ENCODE measurements at regions not wholly inside any gene's neighbourhood (a gene's known extent, or its start where the extent isn't known, plus 50 kb on each side); places are given as distances from the start of the nearest gene placed in this dataset.

DNA sequence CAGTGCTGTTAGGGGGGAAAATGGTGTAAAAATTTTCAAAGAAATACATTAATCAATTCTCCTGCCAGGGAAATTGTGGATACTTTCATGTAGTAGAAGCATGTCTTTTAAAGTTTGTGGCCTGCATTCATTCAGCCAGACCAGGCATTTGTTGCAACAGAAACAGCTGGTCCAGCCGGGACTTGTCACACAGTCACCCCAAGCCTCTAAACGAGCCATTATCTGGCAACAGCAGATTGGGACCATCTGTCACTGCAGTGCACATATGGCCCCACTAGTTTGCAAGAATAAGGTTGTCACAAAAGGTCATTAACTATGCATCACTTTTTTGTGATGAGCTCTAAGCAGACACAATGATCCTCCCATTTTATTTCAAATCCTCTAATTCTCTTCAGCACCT lies 193.9 kb downstream of the PHLDA1 start:
- no peak overlapping the region for H2AFZ ChIP-seq (ENCODE audit: low read length)
- H3K4me1 ChIP-seq (ENCODE audit: insufficient read depth, low read length, poor library complexity, severe bottlenecking), result no peaks in the 10 kb centered on the region
- no peaks in the 10 kb centered on the region for H3K27me3 ChIP-seq (ENCODE audit: insufficient read depth, low read length, poor library complexity, severe bottlenecking)
- no peak overlapping the region for H3K4me2 ChIP-seq (ENCODE audit: low read depth, low read length, poor library complexity, severe bottlenecking)
- no peaks in the 10 kb centered on the region for H3K79me2 ChIP-seq (ENCODE audit: insufficient read depth, low read length)
- no peaks in the 10 kb centered on the region for H3K9me2 ChIP-seq (replicated peaks; ENCODE audit: low read depth, low read length)
- no peak overlapping the region for H3K9ac ChIP-seq (ENCODE audit: low read depth, low read length, poor library complexity, severe bottlenecking)
- H3K4me3 ChIP-seq (ENCODE audit: low read length, poor library complexity, severe bottlenecking), result no peak overlapping the region
- H3K36me3 ChIP-seq (ENCODE audit: insufficient read depth, low read length), result no peaks in the 10 kb centered on the region
- TF ChIP-seq, protein P1, sequence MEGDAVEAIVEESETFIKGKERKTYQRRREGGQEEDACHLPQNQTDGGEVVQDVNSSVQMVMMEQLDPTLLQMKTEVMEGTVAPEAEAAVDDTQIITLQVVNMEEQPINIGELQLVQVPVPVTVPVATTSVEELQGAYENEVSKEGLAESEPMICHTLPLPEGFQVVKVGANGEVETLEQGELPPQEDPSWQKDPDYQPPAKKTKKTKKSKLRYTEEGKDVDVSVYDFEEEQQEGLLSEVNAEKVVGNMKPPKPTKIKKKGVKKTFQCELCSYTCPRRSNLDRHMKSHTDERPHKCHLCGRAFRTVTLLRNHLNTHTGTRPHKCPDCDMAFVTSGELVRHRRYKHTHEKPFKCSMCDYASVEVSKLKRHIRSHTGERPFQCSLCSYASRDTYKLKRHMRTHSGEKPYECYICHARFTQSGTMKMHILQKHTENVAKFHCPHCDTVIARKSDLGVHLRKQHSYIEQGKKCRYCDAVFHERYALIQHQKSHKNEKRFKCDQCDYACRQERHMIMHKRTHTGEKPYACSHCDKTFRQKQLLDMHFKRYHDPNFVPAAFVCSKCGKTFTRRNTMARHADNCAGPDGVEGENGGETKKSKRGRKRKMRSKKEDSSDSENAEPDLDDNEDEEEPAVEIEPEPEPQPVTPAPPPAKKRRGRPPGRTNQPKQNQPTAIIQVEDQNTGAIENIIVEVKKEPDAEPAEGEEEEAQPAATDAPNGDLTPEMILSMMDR (conservative IDR thresholded peaks at IDR 0.05; ENCODE audit: low read length), result no peak
- no peak for TF ChIP-seq EZH2phosphoT487 (IDR thresholded peaks at IDR 0.05; ENCODE audit: borderline replicate concordance)
- no peaks in the 10 kb centered on the region for H4K20me1 ChIP-seq (ENCODE audit: insufficient read depth, low read length, poor library complexity, severe bottlenecking)
- no peaks in the 10 kb centered on the region for H3F3A ChIP-seq (ENCODE audit: low read depth)
- no peaks in the 10 kb centered on the region for H3K9me3 ChIP-seq (ENCODE audit: insufficient read depth, low read depth, low read length)

GRCh38 chr12:75836533-75836932 lies 195.0 kb downstream of the PHLDA1 start:
- no peaks in the 10 kb centered on the region for H3K4me1 ChIP-seq (ENCODE audit: insufficient read depth, low read length, poor library complexity, severe bottlenecking)
- no peaks in the 10 kb centered on the region for H3K36me3 ChIP-seq (ENCODE audit: insufficient read depth, low read length)
- H3K79me2 ChIP-seq (ENCODE audit: insufficient read depth, low read length), result no peaks in the 10 kb centered on the region
- TF ChIP-seq EZH2phosphoT487 (IDR thresholded peaks at IDR 0.05; ENCODE audit: borderline replicate concordance), result no peak
- TF ChIP-seq, protein P1 (conservative IDR thresholded peaks at IDR 0.05; ENCODE audit: low read length), result no peak
- no peaks in the 10 kb centered on the region for H3F3A ChIP-seq (ENCODE audit: low read depth)
- H3K27me3 ChIP-seq (ENCODE audit: insufficient read depth, low read length, poor library complexity, severe bottlenecking), result no peaks in the 10 kb centered on the region
- H3K4me3 ChIP-seq (ENCODE audit: low read length, poor library complexity, severe bottlenecking), result no peak overlapping the region
- no peak overlapping the region for H3K4me2 ChIP-seq (ENCODE audit: low read depth, low read length, poor library complexity, severe bottlenecking)
- H2AFZ ChIP-seq (ENCODE audit: low read length), result no peak overlapping the region
- H3K9ac ChIP-seq (ENCODE audit: low read depth, low read length, poor library complexity, severe bottlenecking), result no peak overlapping the region
- no peaks in the 10 kb centered on the region for H3K9me3 ChIP-seq (ENCODE audit: insufficient read depth, low read depth, low read length)
- H4K20me1 ChIP-seq (ENCODE audit: insufficient read depth, low read length, poor library complexity, severe bottlenecking), result no peaks in the 10 kb centered on the region
- H3K9me2 ChIP-seq (replicated peaks; ENCODE audit: low read depth, low read length), result no peaks in the 10 kb centered on the region

DNA sequence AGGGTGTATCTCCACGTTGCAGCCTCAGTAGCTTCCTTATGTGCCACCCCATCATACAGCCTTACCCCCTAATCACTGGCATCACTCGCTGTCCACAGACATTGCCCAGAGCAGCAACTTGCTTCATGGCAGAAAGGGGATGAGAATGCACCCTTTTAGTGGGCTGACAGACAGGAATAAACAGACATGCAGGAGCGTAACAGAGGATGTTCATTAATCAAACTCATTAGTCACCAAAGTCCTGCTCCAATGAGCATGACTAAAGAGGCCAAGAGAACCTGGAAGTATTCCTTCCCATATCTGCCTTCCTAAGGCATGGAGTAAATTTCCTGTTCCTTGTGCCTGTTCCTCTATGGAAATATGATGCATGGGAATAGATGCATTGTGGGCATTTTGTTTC lies 197.0 kb downstream of the PHLDA1 start:
- no peak overlapping the region for H3K9ac ChIP-seq (ENCODE audit: low read depth, low read length, poor library complexity, severe bottlenecking)
- no peak for TF ChIP-seq EZH2phosphoT487 (IDR thresholded peaks at IDR 0.05; ENCODE audit: borderline replicate concordance)
- TF ChIP-seq, protein P1 (conservative IDR thresholded peaks at IDR 0.05; ENCODE audit: low read length), result no peak
- no peak overlapping the region for H3K4me2 ChIP-seq (ENCODE audit: low read depth, low read length, poor library complexity, severe bottlenecking)
- H3K9me2 ChIP-seq (replicated peaks; ENCODE audit: low read depth, low read length), result no peaks in the 10 kb centered on the region
- H3K36me3 ChIP-seq (ENCODE audit: insufficient read depth, low read length), result no peaks in the 10 kb centered on the region
- H3K27me3 ChIP-seq (ENCODE audit: insufficient read depth, low read length, poor library complexity, severe bottlenecking), result no peaks in the 10 kb centered on the region
- no peak overlapping the region for H3K4me3 ChIP-seq (ENCODE audit: low read length, poor library complexity, severe bottlenecking)
- no peaks in the 10 kb centered on the region for H3K79me2 ChIP-seq (ENCODE audit: insufficient read depth, low read length)
- H2AFZ ChIP-seq (ENCODE audit: low read length), result no peak overlapping the region
- H3K4me1 ChIP-seq (ENCODE audit: insufficient read depth, low read length, poor library complexity, severe bottlenecking), result no peaks in the 10 kb centered on the region
- no peaks in the 10 kb centered on the region for H4K20me1 ChIP-seq (ENCODE audit: insufficient read depth, low read length, poor library complexity, severe bottlenecking)
- H3F3A ChIP-seq (ENCODE audit: low read depth), result no peaks in the 10 kb centered on the region
- no peaks in the 10 kb centered on the region for H3K9me3 ChIP-seq (ENCODE audit: insufficient read depth, low read depth, low read length)

Data from Loucy (cell line).